Panc1 (cell line): ENCODE measurements at regions not wholly inside any gene's neighbourhood (a gene's known extent, or its start where the extent isn't known, plus 50 kb on each side); places are given as distances from the start of the nearest gene placed in this dataset.

Source experiments
- CTCF ChIP-seq: fragments of 450-650 bp; IDR thresholded peaks from 2 replicates; pipeline ENCODE4 v1.5.1; 2017; ENCODE audit warnings: mild to moderate bottlenecking
- POLR2AphosphoS5 ChIP-seq: IDR thresholded peaks from 2 replicates; pipeline ENCODE4 v1.6.1; 2012; ENCODE audit warnings: mild to moderate bottlenecking, low read depth, low read length, moderate library complexity
- REST ChIP-seq, 2 experiments: IDR thresholded peaks; 2 replicates each; pipeline ENCODE4 v1.6.1; 2011 to 2012; ENCODE audit warnings: low read depth in 2 of 2, control low read depth in 1 of 2, low read length in 1 of 2, mild to moderate bottlenecking in 1 of 2, moderate library complexity in 1 of 2; ENCODE audit not compliant: insufficient read depth in 1 of 2
- SIN3A ChIP-seq: IDR thresholded peaks from 2 replicates; pipeline ENCODE4 v1.6.1; 2012; ENCODE audit warnings: low read depth, mild to moderate bottlenecking, low read length, moderate library complexity, borderline replicate concordance; ENCODE audit not compliant: insufficient read depth

- no peak for TF ChIP-seq CTCF
- no peak for TF ChIP-seq SIN3A
- no peak for TF ChIP-seq POLR2AphosphoS5
- TF ChIP-seq REST (IDR thresholded peaks at IDR 0.05; ENCODE audit: insufficient read depth in 1 of 2, low read depth in 2 of 2, low read length in 1 of 2) = no peak
Observed at GRCh38 chr5:28190011-28190410, 1151.6 kb upstream of the CDH9 start.
